B cell (primary cell): ENCODE measurements at regions not wholly inside any gene's neighbourhood (a gene's known extent, or its start where the extent isn't known, plus 50 kb on each side); places are given as distances from the start of the nearest gene placed in this dataset.

Experiments used
- ATAC-seq: fragments of 200-7000 bp; cut with Tn5 transposase; one replicate; pipeline ENCODE4 v1.10.0; 2021; ENCODE audit warnings: low read depth, mild to moderate bottlenecking, moderate number of reproducible peaks, moderate library complexity
- CTCF ChIA-PET: fragments of 350-600 bp; sonication (Branson Sonifier 250); formaldehyde crosslinking; loops from one replicate; lab custom pipeline; 2021; ENCODE audit warnings: antibody characterized with exemption, inconsistent platforms; lab: Charles Lee
- POLR2A ChIA-PET: fragments of 350-600 bp; sonication (Branson Sonifier 250); formaldehyde crosslinking; loops from one replicate; lab custom pipeline; 2021; ENCODE audit warnings: antibody characterized with exemption; lab: Charles Lee
- DNase-seq: peaks from one replicate; pipeline ENCODE4 v3.0.0; 2013
- H2AFZ ChIP-seq: 2 replicates; pipeline ENCODE4 v1.6.1; 2012; ENCODE audit warnings: mild to moderate bottlenecking, low read depth, low read length; ENCODE audit not compliant: insufficient read depth, poor library complexity, severe bottlenecking
- H3K27ac ChIP-seq, 2 donors: 1 replicate in 1 of 2; 2 replicates in 1 of 2; pipeline ENCODE4 v1.5.1; 2012 to 2013; ENCODE audit warnings: low read length in 2 of 2, mild to moderate bottlenecking in 2 of 2, moderate library complexity in 1 of 2
- H3K27me3 ChIP-seq, 4 experiments: fragments of 200-600 bp in 1 of 4; sonication (generic) in 1 of 4; replicated peaks in 1 of 4; 1 replicate in 2 of 4; 2 replicates in 2 of 4; pipeline versions ENCODE4 v1.6.1 to v1.7.0; 2013 to 2016; ENCODE audit warnings: low read length in 3 of 4, mild to moderate bottlenecking in 2 of 4, mixed read lengths in 1 of 4, moderate library complexity in 1 of 4; ENCODE audit not compliant: insufficient read depth in 4 of 4, control insufficient read depth in 3 of 4; ENCODE audit errors: control extremely low read depth in 1 of 4
- H3K36me3 ChIP-seq, 2 experiments: replicated peaks in 1 of 2; 1 replicate in 1 of 2; 2 replicates in 1 of 2; pipeline versions ENCODE4 v1.6.1 to v1.7.1; 2013; ENCODE audit warnings: low read length in 1 of 2; ENCODE audit not compliant: insufficient read depth in 2 of 2, control insufficient read depth in 1 of 2; ENCODE audit errors: control extremely low read depth in 1 of 2, extremely low read depth in 1 of 2
- H3K4me1 ChIP-seq, 2 donors: fragments of 200-600 bp in 1 of 2; sonication (generic) in 1 of 2; 1 replicate in 1 of 2; 2 replicates in 1 of 2; pipeline versions ENCODE4 v1.5.1 to v1.6.1; 2013 to 2017; ENCODE audit warnings: low read length in 2 of 2; ENCODE audit not compliant: control insufficient read depth in 2 of 2, insufficient read depth in 2 of 2
- H3K4me2 ChIP-seq: replicated peaks from 2 replicates; pipeline ENCODE3; 2012; ENCODE audit warnings: mild to moderate bottlenecking, low read depth, low read length; ENCODE audit not compliant: poor library complexity, severe bottlenecking
- H3K4me3 ChIP-seq, 5 experiments: fragments of 200-600 bp in 1 of 5; sonication (generic) in 1 of 5; 1 replicate in 3 of 5; 2 replicates in 2 of 5; pipeline versions ENCODE4 v1.5.1 to v1.7.0; 2011 to 2016; ENCODE audit warnings: low read length in 4 of 5, mild to moderate bottlenecking in 4 of 5, low read depth in 2 of 5, control low read depth in 1 of 5, moderate library complexity in 1 of 5; ENCODE audit not compliant: insufficient read depth in 1 of 5; ENCODE audit errors: control extremely low read depth in 1 of 5, extremely low read depth in 1 of 5
- H3K79me2 ChIP-seq: fragments of 200-600 bp; sonication (generic); one replicate; pipeline ENCODE4 v1.6.0; 2016; ENCODE audit warnings: low read length; ENCODE audit not compliant: control insufficient read depth, insufficient read depth
- H3K9ac ChIP-seq: fragments of 200-600 bp; sonication (generic); 2 replicates; pipeline ENCODE4 v1.6.1; 2017; ENCODE audit warnings: mild to moderate bottlenecking, low read length, moderate library complexity
- H3K9me3 ChIP-seq, 3 donors: one replicate each; pipeline versions ENCODE4 v1.6.1 to v1.7.1; 2013; ENCODE audit warnings: low read length in 2 of 3; ENCODE audit not compliant: control insufficient read depth in 2 of 3, insufficient read depth in 1 of 3; ENCODE audit errors: control extremely low read depth in 1 of 3
- H4K20me1 ChIP-seq: 2 replicates; pipeline ENCODE4 v1.6.0; 2012; ENCODE audit warnings: mild to moderate bottlenecking, low read length; ENCODE audit not compliant: insufficient read depth, control insufficient read depth, poor library complexity, severe bottlenecking
- H3K27ac Mint-ChIP-seq: one replicate; pipeline ENCODE4 v1.8.0; 2021; ENCODE audit warnings: mixed read lengths
- H3K27me3 Mint-ChIP-seq: one replicate; pipeline ENCODE4 v1.8.0; 2021; ENCODE audit warnings: mixed read lengths
- H3K4me1 Mint-ChIP-seq: one replicate; pipeline ENCODE4 v1.8.0; 2021; ENCODE audit warnings: mixed read lengths
- H3K4me3 Mint-ChIP-seq: one replicate; pipeline ENCODE4 v1.8.0; 2021; ENCODE audit warnings: mixed read lengths
- H3K9me3 Mint-ChIP-seq: one replicate; pipeline ENCODE4 v1.8.0; 2022; ENCODE audit warnings: mixed read lengths; ENCODE audit not compliant: insufficient read depth
- CTCF ChIP-seq: fragments of 200-600 bp; IDR thresholded peaks from one replicate; pipeline ENCODE4 v1.8.0; 2022; ENCODE audit warnings: antibody characterized with exemption, mild to moderate bottlenecking
- EZH2 ChIP-seq: IDR thresholded peaks from 2 replicates; pipeline ENCODE4 v1.6.1; 2012; ENCODE audit warnings: borderline replicate concordance, low read depth, mild to moderate bottlenecking, moderate library complexity, low read length; ENCODE audit not compliant: insufficient read depth, poor library complexity, severe bottlenecking
- WGBS: methylation state at CpG from one replicate; pipeline ENCODE4 v1.1.5; 2013; ENCODE audit warnings: missing lambda C conversion rate; ENCODE audit not compliant: insufficient coverage; 5-methylcytosine and 5-hydroxymethylcytosine counted together
- intact Hi-C: fragments of 100-400 bp; cut with micrococcal nuclease; formaldehyde crosslinking; loops from one replicate; pipeline ENCODE4 v1.10.0; 2022

- no peaks in the 10 kb centered on the region for H3K36me3 ChIP-seq
- no peaks in the 10 kb centered on the region for H3K4me1 ChIP-seq
- no peak for TF ChIP-seq EZH2
- no peak for TF ChIP-seq CTCF
- no peak overlapping the region for H3K9ac ChIP-seq
- H3K27me3 ChIP-seq: no peaks in the 10 kb centered on the region
- H3K79me2 ChIP-seq: no peaks in the 10 kb centered on the region
- intact Hi-C loops: no loop called here
- no peak overlapping the region for H2AFZ ChIP-seq
- H3K4me3 ChIP-seq: no peak overlapping the region
- peaks cover 3% of the 10 kb centered on the region for H3K27me3 Mint-ChIP-seq
- DNase-seq (no peak), ATAC-seq (no peak)
- no peak overlapping the region for H3K27ac Mint-ChIP-seq
- no peak overlapping the region for H3K4me3 Mint-ChIP-seq
- no peak overlapping the region for H3K4me2 ChIP-seq
- H3K9me3 ChIP-seq: no peaks in the 10 kb centered on the region
- H3K4me1 Mint-ChIP-seq: no peaks in the 10 kb centered on the region
- H3K27ac ChIP-seq: no peak overlapping the region
- no peaks in the 10 kb centered on the region for H3K9me3 Mint-ChIP-seq
- CTCF ChIA-PET: no interaction called here
- no peaks in the 10 kb centered on the region for H4K20me1 ChIP-seq
- WGBS: no CpG with 5 or more reads among the region's 6 CpGs
- POLR2A ChIA-PET: no interaction called here
These were observed 465.4 kb downstream of the TMA16 start for GRCh38 chr4:163959932-163960331.

- H3K4me1 Mint-ChIP-seq: no peaks in the 10 kb centered on the region
- no peak overlapping the region for H3K4me2 ChIP-seq
- no peaks in the 10 kb centered on the region for H3K36me3 ChIP-seq
- DNase-seq (no peak), ATAC-seq (no peak)
- H4K20me1 ChIP-seq: no peaks in the 10 kb centered on the region
- no peaks in the 10 kb centered on the region for H3K79me2 ChIP-seq
- H3K9me3 Mint-ChIP-seq: no peaks in the 10 kb centered on the region
- no peak overlapping the region for H2AFZ ChIP-seq
- no peak overlapping the region for H3K27ac Mint-ChIP-seq
- intact Hi-C loops: no loop called here
- ChIA-PET CTCF (no interaction called here), POLR2A (no interaction called here)
- peaks cover 0 to 3% (median 0%) of the 10 kb centered on the region in 3 donors for H3K9me3 ChIP-seq
- no CpG with 5 or more reads among the region's 3 CpGs for WGBS
- H3K27ac ChIP-seq: no peak overlapping the region
- H3K4me1 ChIP-seq: no peaks in the 10 kb centered on the region
- no peak overlapping the region for H3K4me3 ChIP-seq
- no peak overlapping the region for H3K9ac ChIP-seq
- no peaks in the 10 kb centered on the region for H3K27me3 ChIP-seq
- peaks cover 7% of the 10 kb centered on the region for H3K27me3 Mint-ChIP-seq
- no peak overlapping the region for H3K4me3 Mint-ChIP-seq
- TF ChIP-seq EZH2 (no peak), CTCF (no peak)
These were observed 472.1 kb downstream of the TMA16 start for GRCh38 chr4:163966612-163967011.
